Colonic mucosa (tissue), 4 donors: ENCODE measurements at regions not wholly inside any gene's neighbourhood (a gene's known extent, or its start where the extent isn't known, plus 50 kb on each side); places are given as distances from the start of the nearest gene placed in this dataset.
"Not testable (repeated sequence)": the region's sequence is repeated elsewhere in the genome, so short reads cannot be mapped to it uniquely, and the experiment has no call there.

Source experiments
- DNase-seq: peaks from one replicate; pipeline ENCODE4 v3.0.0-alpha.2; 2020
- H3K27ac ChIP-seq: fragments of 200-600 bp; one replicate; pipeline ENCODE4 v1.8.0; 2021
- H3K27me3 ChIP-seq: fragments of 200-600 bp; one replicate; pipeline ENCODE4 v1.8.0; 2021
- H3K36me3 ChIP-seq: fragments of 200-600 bp; one replicate; pipeline ENCODE4 v1.8.0; 2021
- H3K4me1 ChIP-seq: fragments of 200-600 bp; one replicate; pipeline ENCODE4 v1.8.0; 2021; ENCODE audit warnings: mild to moderate bottlenecking
- H3K4me3 ChIP-seq: fragments of 200-600 bp; one replicate; pipeline ENCODE4 v1.8.0; 2021
- H3K9ac ChIP-seq, 2 donors: one replicate each; pipeline ENCODE4 v1.7.0; 2013; ENCODE audit warnings: control low read depth in 2 of 2, low read depth in 2 of 2, low read length in 2 of 2
- H3K9me3 ChIP-seq: fragments of 200-600 bp; one replicate; pipeline ENCODE4 v1.8.0; 2021
- intact Hi-C: fragments of 100-400 bp; cut with DNase I; formaldehyde crosslinking; loops from one replicate; pipeline ENCODE4 v1.14.1; 2022
- TF ChIP-seq, protein P1 (sequence below): fragments of 200-600 bp; IDR thresholded peaks from one replicate; pipeline ENCODE4 v1.8.0; 2022; ENCODE audit warnings: antibody characterized with exemption, mild to moderate bottlenecking
- donor health status: healthy.
- donor health status: DM: no; HTN: no; CAD: no.
- donor health status: DM: no; HTN: no; CAD: no.

DNA sequence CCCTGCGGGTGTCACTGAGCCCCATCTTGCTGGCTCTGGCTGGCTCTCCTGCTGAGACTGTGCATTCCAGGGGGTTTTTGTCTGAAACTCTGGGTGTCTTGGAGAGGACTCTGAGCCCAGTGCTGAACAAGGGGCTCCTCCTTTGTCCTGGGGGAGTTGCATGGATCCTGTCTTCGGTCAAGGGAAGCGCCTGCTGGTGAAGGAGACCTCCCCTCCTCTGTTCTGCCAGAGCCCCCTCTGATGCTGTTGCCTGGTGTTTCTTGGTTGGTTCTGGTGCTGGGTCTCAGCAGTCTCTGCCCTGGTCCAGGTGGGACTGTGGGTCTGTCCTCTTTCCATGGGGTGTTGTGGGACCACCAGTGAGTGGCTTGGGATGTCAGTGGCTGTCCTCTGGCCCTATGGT is 380.9 kb downstream of the TMEM121 start:
- H3K9me3 ChIP-seq, result no peaks in the 10 kb centered on the region
- DNase-seq, result no peak
- H3K36me3 ChIP-seq, result no peaks in the 10 kb centered on the region
- no peak overlapping the region for H3K4me3 ChIP-seq
- TF ChIP-seq, protein P1, sequence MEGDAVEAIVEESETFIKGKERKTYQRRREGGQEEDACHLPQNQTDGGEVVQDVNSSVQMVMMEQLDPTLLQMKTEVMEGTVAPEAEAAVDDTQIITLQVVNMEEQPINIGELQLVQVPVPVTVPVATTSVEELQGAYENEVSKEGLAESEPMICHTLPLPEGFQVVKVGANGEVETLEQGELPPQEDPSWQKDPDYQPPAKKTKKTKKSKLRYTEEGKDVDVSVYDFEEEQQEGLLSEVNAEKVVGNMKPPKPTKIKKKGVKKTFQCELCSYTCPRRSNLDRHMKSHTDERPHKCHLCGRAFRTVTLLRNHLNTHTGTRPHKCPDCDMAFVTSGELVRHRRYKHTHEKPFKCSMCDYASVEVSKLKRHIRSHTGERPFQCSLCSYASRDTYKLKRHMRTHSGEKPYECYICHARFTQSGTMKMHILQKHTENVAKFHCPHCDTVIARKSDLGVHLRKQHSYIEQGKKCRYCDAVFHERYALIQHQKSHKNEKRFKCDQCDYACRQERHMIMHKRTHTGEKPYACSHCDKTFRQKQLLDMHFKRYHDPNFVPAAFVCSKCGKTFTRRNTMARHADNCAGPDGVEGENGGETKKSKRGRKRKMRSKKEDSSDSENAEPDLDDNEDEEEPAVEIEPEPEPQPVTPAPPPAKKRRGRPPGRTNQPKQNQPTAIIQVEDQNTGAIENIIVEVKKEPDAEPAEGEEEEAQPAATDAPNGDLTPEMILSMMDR, result no peak
- no peaks in the 10 kb centered on the region for H3K4me1 ChIP-seq
- no peaks in the 10 kb centered on the region for H3K27me3 ChIP-seq
- intact Hi-C loops, result no loop called here
- H3K27ac ChIP-seq, result no peak overlapping the region
- no peak overlapping the region for H3K9ac ChIP-seq

DNA sequence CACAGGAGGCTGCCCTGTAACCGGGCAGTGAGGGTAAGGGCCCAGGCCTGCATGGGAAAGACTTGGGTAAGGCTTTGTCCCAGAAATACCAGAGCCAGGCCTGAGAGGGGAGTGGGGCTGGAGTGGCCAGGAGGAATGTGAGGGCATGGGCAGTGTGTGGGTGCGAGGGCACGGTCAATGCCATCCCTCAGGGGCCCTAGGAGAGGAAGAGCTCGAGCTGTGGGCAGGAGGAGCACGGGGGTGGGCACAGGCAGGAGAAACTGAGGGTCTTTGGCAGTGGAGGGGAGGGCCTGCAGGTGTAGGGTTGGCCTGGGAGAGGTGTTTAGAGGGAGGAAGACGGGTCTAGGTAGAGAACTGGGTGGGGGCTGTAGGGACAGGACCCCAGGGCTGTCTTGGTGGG is 381.6 kb downstream of the TMEM121 start:
- Histone ChIP-seq H3K4me3 (no peak overlapping the region), H3K9me3 (no peaks in the 10 kb centered on the region), H3K4me1 (no peaks in the 10 kb centered on the region), H3K27ac (no peak overlapping the region), H3K36me3 (no peaks in the 10 kb centered on the region), H3K9ac (no peak overlapping the region), H3K27me3 (no peaks in the 10 kb centered on the region)
- intact Hi-C loops, result no loop called here
- TF ChIP-seq, protein P1, result no peak
- no peak for DNase-seq

DNA sequence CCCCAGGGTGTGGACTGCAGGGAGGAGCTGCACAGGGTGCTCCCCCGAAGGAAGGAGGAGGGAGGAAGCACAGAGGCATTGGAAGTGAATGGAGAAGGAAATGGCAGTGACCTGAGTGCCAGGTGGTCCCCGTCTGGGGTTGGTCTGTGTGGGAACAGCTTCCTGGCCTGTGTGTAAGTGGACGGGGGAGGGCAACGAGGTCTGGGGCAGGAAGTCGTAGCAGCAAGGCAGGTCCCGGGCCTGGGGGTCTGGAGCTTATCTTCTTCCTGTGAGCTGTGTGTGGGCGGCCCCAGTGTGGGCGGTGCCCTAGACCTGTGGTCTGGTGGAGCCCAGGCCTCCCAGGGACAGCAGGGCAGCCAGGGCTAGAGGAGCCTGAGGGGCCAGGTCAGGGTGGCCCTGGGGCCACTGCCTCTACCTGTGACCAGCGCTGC is 382.1 kb downstream of the TMEM121 start:
- Histone ChIP-seq H3K27me3 (no peaks in the 10 kb centered on the region), H3K9ac (no peak overlapping the region), H3K4me1 (no peaks in the 10 kb centered on the region), H3K27ac (no peak overlapping the region), H3K36me3 (no peaks in the 10 kb centered on the region), H3K9me3 (no peaks in the 10 kb centered on the region), H3K4me3 (no peak overlapping the region)
- TF ChIP-seq, protein P1, result no peak
- intact Hi-C loops, result no loop called here
- DNase-seq, result no peak

GRCh38 chr14:105909046-105909827 is 382.9 kb downstream of the TMEM121 start:
- no peak for DNase-seq
- Histone ChIP-seq H3K36me3 (no peaks in the 10 kb centered on the region), H3K27ac (no peak overlapping the region)

DNA sequence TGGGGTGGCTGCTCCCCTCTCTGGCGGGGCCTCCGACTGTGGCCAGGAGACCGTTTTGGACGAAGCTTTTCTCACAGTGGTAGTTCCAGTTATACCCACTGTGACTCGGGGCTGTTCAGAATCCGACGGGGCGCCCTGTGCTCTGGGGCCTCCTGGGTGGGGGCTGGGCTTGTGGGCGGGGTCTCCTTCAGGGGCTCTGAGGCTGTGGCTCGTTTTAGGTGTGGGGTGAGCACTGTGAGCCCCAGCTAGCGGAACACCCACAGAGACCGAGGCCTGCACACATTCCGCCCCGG is 383.4 kb downstream of the TMEM121 start:
- H3K27me3 ChIP-seq, H3K9ac ChIP-seq, DNase-seq, H3K4me1 ChIP-seq, intact Hi-C loops, H3K36me3 ChIP-seq, H3K4me3 ChIP-seq, H3K27ac ChIP-seq, H3K9me3 ChIP-seq: not testable (repeated sequence)

More at GRCh38 chr14:105909046-105909827, 382.9 kb downstream of the TMEM121 start:
- TF ChIP-seq, protein P1, result no peak
- Histone ChIP-seq H3K4me3 (no peak overlapping the region), H3K27me3 (no peaks in the 10 kb centered on the region), H3K4me1 (no peaks in the 10 kb centered on the region), H3K9ac (no peak overlapping the region), H3K9me3 (no peaks in the 10 kb centered on the region)
- intact Hi-C loops, result no loop called here

DNA sequence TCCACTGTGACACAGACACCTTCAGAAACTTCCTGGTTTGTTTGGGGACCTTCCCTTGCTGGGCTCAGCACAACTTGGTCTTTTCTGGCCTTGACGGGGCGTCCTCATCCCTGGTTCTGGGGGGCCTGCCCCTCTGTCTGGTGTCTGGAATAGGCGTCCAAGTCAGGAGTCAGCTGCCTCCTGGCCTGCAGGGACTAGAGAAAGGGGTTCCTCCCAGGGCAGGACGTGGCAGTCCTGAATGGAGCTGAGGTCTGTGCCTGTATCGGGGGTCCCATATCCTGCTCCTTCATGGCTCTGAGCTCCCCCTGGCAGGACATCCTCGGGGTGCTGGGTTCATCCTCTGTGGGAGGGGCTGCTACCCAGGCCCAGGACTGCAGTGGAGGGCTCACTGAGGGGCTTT is 384.0 kb downstream of the TMEM121 start:
- H3K27ac ChIP-seq, result no peak overlapping the region
- TF ChIP-seq, protein P1, result no peak
- no peaks in the 10 kb centered on the region for H3K9me3 ChIP-seq
- H3K27me3 ChIP-seq, result no peaks in the 10 kb centered on the region
- H3K4me3 ChIP-seq, result no peak overlapping the region
- DNase-seq, result no peak
- H3K9ac ChIP-seq, result no peak overlapping the region
- intact Hi-C loops, result no loop called here
- no peaks in the 10 kb centered on the region for H3K36me3 ChIP-seq
- H3K4me1 ChIP-seq, result no peaks in the 10 kb centered on the region
